ENCODE measurements at regions not wholly inside any gene's neighbourhood (a gene's known extent, or its start where the extent isn't known, plus 50 kb on each side); places are given as distances from the start of the nearest gene placed in this dataset.

DNA sequence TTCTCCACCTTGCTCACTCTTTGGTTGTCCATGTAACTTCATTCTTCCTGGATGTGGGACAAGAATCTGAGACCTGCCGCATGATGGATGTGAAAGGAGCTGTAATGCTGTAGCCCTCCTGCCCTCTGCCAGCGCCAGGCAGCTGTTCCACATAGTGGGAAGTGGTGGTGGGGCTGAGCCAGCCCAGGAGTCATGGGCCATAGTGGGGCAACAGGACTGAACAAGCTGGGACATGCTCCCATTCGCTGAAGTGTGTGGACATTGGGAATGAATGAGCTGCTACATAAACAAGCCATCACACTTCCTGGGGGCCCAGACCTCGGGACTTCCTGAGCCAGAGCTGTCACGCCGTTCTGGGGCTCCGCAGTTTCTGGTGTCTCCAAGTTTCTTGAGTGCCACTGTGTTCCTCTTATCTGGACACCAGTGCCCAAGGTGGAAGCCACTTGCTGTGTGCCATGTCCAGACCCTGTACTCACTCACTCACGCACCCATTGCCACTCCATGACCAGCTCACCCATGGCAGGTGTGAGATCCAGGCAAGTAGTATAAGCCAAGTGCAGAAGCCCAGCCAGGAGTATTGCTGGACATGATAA is 624.3 kb upstream of the EPHA6 start:
- Histone ChIP-seq H3K27ac (no peak overlapping the region), H3K36me3 (no peaks in the 10 kb centered on the region), H3K4me1 (no peaks in the 10 kb centered on the region), H3K27me3 (no peaks in the 10 kb centered on the region), H3K4me3 (no peak overlapping the region), H3K9me3 (no peaks in the 10 kb centered on the region)
- WGBS, 2 donors (ENCODE audit: low coverage in 1 of 2): 93 to 100% methylated on average over 2 to 5 of the region's 8 CpGs
- no peak for TF ChIP-seq EP300 (IDR thresholded peaks at IDR 0.05)
- TF ChIP-seq POLR2A (IDR thresholded peaks at IDR 0.05): no peak
- TF ChIP-seq POLR2AphosphoS5 (IDR thresholded peaks at IDR 0.05): no peak
- TF ChIP-seq, protein P1, sequence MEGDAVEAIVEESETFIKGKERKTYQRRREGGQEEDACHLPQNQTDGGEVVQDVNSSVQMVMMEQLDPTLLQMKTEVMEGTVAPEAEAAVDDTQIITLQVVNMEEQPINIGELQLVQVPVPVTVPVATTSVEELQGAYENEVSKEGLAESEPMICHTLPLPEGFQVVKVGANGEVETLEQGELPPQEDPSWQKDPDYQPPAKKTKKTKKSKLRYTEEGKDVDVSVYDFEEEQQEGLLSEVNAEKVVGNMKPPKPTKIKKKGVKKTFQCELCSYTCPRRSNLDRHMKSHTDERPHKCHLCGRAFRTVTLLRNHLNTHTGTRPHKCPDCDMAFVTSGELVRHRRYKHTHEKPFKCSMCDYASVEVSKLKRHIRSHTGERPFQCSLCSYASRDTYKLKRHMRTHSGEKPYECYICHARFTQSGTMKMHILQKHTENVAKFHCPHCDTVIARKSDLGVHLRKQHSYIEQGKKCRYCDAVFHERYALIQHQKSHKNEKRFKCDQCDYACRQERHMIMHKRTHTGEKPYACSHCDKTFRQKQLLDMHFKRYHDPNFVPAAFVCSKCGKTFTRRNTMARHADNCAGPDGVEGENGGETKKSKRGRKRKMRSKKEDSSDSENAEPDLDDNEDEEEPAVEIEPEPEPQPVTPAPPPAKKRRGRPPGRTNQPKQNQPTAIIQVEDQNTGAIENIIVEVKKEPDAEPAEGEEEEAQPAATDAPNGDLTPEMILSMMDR (IDR thresholded peaks at IDR 0.05): no peak
- no peak for ATAC-seq

DNA sequence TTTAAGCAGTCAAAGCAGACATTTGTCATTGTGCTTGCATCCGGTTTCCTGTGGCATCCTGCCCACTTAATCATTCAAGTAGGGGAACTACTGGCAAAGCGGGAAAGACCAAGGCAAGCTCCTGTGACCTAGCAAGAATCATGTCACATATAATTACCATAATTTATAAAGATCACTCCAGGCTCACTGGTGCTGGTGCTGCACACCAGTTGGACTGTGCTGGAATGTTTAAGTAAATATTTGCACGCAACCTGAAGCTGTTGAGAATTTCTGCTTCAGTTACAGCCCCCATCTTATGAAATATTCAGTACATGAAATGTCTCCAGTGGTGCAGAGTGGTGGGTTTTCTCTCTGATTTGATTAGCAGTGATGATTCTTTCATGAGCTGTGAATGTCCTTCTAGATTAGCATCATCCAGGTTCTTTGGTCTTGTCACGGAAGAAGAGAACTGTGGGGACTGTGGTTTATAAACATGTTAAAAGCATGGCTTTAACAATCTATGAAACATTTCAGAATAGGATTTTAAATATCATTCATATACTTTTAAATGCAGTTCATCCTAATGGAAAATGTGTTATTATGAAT is 621.3 kb upstream of the EPHA6 start:
- Histone ChIP-seq H3K36me3 (no peaks in the 10 kb centered on the region), H3K4me3 (no peak overlapping the region), H3K4me1 (no peaks in the 10 kb centered on the region), H3K27me3 (no peaks in the 10 kb centered on the region), H3K27ac (no peak overlapping the region), H3K9me3 (no peaks in the 10 kb centered on the region)
- TF ChIP-seq POLR2AphosphoS5 (IDR thresholded peaks at IDR 0.05) (no peak), POLR2A (IDR thresholded peaks at IDR 0.05) (no peak), EP300 (IDR thresholded peaks at IDR 0.05) (no peak)
- WGBS, 2 donors (ENCODE audit: low coverage in 1 of 2): 34 to 54% methylated on average over 3 to 4 of the region's 4 CpGs
- ATAC-seq: no peak

DNA sequence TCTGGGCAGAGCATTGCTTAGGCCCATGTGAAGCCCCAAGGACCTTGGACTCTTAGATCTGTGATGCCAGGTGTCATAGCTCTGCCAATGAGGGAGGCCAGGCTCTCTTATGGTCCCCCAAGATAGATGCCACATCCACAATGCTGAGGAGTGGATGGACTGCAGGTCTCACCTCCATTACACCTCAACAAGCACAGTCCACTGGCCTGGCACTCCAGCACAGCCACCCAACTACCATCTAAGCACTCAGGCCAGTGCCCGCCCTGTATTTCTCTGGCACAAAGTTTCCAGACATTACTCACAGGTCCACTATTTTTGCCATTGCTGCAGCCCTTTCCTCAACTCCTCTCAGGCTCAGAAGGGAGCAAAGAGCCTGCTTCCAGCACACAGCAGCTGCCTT is 613.5 kb upstream of the EPHA6 start:
- Histone ChIP-seq H3K27me3 (no peaks in the 10 kb centered on the region), H3K9me3 (peaks cover 0 to 5% (median 0%) of the 10 kb centered on the region in 3 donors), H3K36me3 (no peaks in the 10 kb centered on the region), H3K27ac (no peak overlapping the region), H3K4me3 (no peak overlapping the region), H3K4me1 (no peaks in the 10 kb centered on the region)
- 67% methylated on average over 1 of the region's 1 CpG; no CpG with 5 or more reads in 1 of the 2 donors for WGBS, 2 donors (ENCODE audit: low coverage in 1 of 2)
- ATAC-seq: no peak
- TF ChIP-seq POLR2A (IDR thresholded peaks at IDR 0.05) (no peak), POLR2AphosphoS5 (IDR thresholded peaks at IDR 0.05) (no peak), EP300 (IDR thresholded peaks at IDR 0.05) (no peak)
- TF ChIP-seq, protein P1 (IDR thresholded peaks at IDR 0.05): no peak

DNA sequence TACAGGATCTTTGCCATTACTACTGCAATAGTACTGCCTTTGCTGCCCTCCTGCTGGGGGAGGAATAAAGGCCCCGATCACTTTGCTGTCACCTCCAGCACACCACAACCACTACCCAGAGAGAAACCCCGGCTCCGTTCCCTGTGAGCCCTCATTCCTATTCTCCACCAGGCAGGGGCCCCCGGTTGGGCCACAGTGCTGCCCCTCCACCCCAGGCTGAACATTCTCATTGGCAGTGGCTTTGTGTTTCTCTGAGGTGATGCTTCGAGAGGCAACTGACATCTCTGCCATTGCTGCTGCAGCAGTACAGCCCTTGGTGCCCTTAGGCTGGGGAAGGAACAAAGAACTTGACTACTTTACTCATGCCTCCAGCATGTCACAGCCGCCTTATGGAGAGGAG is 612.9 kb upstream of the EPHA6 start:
- TF ChIP-seq EP300 (IDR thresholded peaks at IDR 0.05) (no peak), POLR2AphosphoS5 (IDR thresholded peaks at IDR 0.05) (no peak), POLR2A (IDR thresholded peaks at IDR 0.05) (no peak)
- TF ChIP-seq, protein P1 (IDR thresholded peaks at IDR 0.05): no peak
- WGBS, 2 donors (ENCODE audit: low coverage in 1 of 2): 100% methylated on average over 3 of the region's 6 CpGs; no CpG with 5 or more reads in 1 of the 2 donors
- Histone ChIP-seq H3K36me3 (no peaks in the 10 kb centered on the region), H3K27ac (no peak overlapping the region), H3K4me1 (no peaks in the 10 kb centered on the region), H3K27me3 (no peaks in the 10 kb centered on the region), H3K4me3 (no peak overlapping the region), H3K9me3 (peaks cover 0 to 5% (median 0%) of the 10 kb centered on the region in 3 donors)
- ATAC-seq: no peak

DNA sequence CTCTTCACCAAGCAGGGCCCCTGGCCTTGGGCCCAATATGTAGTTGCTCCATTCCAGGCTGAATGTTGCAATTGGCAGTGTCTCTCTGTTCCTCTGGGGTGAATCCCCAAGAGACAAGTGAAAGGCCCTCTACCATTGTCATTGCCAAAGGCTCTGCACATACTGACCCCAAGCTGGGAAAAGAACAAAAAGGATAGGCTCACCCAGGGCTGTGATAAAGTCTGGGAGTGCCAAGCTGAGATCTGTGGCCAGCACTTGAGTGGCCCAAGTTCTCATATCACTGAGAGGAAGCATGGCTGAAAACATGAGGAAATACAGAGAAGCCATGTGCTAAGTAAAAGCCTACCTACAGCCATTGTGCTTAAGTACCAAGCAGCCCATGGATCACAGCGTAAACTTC is 612.2 kb upstream of the EPHA6 start:
- no peak for ATAC-seq
- no peaks in the 10 kb centered on the region for H3K27me3 ChIP-seq
- no peaks in the 10 kb centered on the region for H3K36me3 ChIP-seq
- WGBS, 2 donors (ENCODE audit: low coverage in 1 of 2): 86% methylated on average over 1 of the region's 1 CpG; no CpG with 5 or more reads in 1 of the 2 donors
- H3K9me3 ChIP-seq: peaks cover 0 to 5% (median 0%) of the 10 kb centered on the region in 3 donors
- H3K4me1 ChIP-seq: no peaks in the 10 kb centered on the region
- no peak overlapping the region for H3K27ac ChIP-seq
- TF ChIP-seq POLR2A (IDR thresholded peaks at IDR 0.05): no peak
- no peak for TF ChIP-seq POLR2AphosphoS5 (IDR thresholded peaks at IDR 0.05)
- no peak for TF ChIP-seq EP300 (IDR thresholded peaks at IDR 0.05)
- TF ChIP-seq, protein P1 (IDR thresholded peaks at IDR 0.05): no peak
- H3K4me3 ChIP-seq: no peak overlapping the region

Measured in gastroesophageal sphincter (tissue), 4 donors.